PC-9 (cell line): ENCODE measurements at regions not wholly inside any gene's neighbourhood (a gene's known extent, or its start where the extent isn't known, plus 50 kb on each side); places are given as distances from the start of the nearest gene placed in this dataset.

Experiments
- CTCF ChIP-seq: fragments of 200-600 bp; sonication (generic); conservative IDR thresholded peaks from 2 replicates; pipeline ENCODE4 v1.6.1; 2017; ENCODE audit warnings: mixed run types, antibody characterized with exemption, mild to moderate bottlenecking, moderate library complexity
- EZH2 ChIP-seq: fragments of 200-600 bp; sonication (generic); IDR thresholded peaks from 2 replicates; pipeline ENCODE4 v1.8.0; 2017; ENCODE audit warnings: antibody characterized with exemption, low read depth

DNA sequence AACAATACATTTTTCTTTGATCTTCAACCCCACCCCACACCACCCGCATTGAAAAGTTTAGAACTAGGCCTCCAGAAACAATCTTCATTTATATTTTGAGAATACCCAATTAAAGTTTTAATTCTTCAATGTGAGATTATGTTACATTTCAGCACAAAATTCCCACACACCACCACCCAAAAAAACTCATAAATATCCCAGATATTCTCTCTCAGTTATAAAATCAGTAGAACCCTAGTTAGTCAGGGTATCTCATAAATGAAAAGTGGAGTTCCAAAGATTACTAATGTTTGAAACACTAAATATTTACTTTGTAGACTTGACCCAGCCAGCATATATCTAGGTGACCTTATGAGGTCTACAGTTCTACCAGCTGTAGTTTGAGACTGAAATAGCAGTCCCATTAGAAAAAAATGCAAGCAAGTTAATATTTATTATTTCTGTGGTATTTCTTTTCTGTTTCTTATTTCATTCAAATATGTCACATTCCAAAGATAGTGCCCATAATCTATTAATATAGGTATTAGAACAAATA, 371.0 kb downstream of the TENT5A start:
- TF ChIP-seq CTCF: no peak
- no peak for TF ChIP-seq EZH2
